Left colon (tissue), 2 donors: ENCODE measurements at regions not wholly inside any gene's neighbourhood (a gene's known extent, or its start where the extent isn't known, plus 50 kb on each side); places are given as distances from the start of the nearest gene placed in this dataset.
"Not testable (repeated sequence)": the region's sequence is repeated elsewhere in the genome, so short reads cannot be mapped to it uniquely, and the experiment has no call there.

ENCODE experiments used
- ATAC-seq: fragments of 200-7000 bp; cut with Tn5 transposase; one replicate; pipeline ENCODE4 v1.9.1; 2020; ENCODE audit warnings: mild to moderate bottlenecking, moderate library complexity
- DNase-seq, 2 donors: peaks; one replicate each; pipeline ENCODE4 v3.0.0-alpha.2; 2020
- intact Hi-C, 2 donors: fragments of 100-400 bp; cut with DNase I in 1 of 2; cut with micrococcal nuclease in 1 of 2; formaldehyde crosslinking; loops; one replicate each; pipeline versions ENCODE4 v1.11.2 to v1.14.0; 2022; cut with DNase I, micrococcal nuclease
- donor health status: DM: no; HTN: no; CAD: no.
- donor health status: DM: yes; HTN: yes; CAD: no.

DNA sequence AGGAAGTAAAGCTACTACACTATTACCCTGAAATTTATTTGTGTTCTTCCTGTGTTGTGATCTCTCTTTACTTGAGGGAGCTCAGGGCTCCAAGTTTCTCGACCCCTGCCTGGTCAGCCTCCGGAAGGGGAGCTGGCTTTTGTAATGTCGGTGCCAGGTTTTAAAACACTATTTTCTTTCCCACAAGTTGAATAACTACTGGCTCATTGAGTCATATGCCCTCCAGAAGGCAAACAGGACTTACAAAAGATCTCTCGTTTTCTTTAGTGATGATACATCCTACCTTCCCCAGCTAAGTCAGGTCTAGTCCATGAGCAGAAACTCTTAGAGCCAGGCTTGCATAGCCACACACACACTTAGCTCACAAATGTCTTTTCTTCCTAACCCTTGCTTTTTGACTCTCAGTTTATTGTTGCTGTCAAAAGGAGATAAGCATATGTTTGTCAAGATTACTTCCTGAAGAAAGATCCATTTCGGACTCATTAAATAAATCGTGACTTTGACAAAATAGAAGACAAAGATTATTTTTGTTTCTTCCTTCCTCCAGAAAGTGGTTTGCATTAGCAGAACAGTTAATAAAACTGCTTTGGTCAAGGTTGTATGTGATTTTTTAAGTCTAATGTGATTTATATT is 209.8 kb upstream of the FLRT2 start:
- no peak for DNase-seq
- intact Hi-C loops, result no loop called here
- no peak for ATAC-seq

DNA sequence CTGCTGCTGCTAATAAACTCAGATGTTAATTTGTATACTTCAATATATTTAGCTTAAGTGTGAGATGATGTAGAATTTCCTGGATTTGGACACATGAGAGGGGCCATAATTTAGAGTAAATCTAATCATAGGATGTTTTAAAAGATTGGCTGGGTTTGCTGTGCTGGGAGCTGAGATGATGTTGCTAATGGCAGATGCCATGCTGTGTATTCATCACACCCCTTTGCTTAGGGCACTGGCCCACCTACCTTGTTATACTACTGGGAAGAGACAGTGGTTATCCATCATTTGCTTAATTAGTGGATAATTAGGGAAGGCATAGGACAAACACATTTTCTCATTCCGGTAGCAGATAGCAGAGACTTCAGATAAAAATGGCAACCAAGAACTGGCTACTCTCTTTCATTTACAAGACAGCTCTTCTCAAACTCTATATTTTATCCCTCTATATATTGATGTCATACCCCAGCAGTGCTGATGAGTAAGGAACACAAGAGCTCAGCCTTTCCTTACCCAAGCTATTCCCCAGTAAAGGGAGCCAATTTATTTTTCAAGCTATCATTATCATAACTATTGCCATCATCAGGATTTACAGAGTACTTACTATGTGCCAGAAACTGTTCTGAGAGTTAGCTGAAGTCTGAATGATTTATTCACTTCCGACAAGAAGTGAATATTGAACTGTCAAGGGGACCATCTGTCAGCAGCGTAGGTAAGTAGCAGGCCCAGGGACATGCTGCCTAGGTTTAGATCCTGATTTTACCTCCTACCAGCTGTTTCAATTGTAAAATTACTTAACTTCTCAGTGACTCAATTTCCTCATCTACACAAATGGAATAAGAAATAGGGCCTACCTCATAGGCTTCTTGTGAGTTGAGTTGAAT is 204.6 kb upstream of the FLRT2 start:
- no peak for ATAC-seq
- intact Hi-C loops, result no loop called here
- DNase-seq, result no peak

DNA sequence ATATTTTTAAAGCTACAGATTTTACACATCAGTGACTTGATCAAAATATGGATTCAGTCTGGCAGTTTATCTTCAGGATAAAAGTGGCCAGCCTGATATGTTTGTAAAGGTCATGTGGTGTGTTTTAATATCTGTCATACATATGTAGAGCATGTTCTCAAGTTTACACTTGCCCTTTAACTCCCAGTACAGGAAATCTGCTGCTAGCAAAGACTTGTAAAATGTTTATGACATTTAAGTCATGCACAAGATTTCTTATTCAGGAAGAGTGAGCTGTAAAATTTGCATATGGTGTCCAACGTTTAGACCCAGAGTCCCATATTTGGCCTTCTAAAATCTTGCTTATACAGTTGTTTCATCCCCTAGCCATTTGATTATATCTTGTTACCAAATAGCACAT is 197.5 kb upstream of the FLRT2 start:
- no peak for DNase-seq
- intact Hi-C loops, result no loop called here
- ATAC-seq, result no peak

DNA sequence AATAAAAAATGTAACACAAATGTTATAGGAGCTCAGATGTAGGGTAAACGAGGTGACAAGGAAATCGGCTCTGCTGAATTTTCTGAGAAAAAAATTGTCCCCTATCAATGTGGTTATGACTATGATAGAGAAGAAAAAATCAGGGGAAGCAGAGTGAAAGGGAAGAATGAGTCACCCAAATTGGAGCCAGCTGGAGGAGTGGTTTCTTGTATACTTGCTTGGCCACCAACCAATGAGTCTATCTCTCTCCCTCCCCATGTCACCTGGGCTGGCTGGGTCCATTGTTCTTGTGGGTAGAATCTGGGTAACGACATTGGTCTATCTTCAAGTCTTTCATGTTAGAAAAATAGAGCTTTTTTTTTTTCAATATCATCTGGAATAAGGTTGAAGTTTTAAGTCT is 196.6 kb upstream of the FLRT2 start:
- DNase-seq (no peak), ATAC-seq (no peak)
- intact Hi-C loops, result no loop called here

DNA sequence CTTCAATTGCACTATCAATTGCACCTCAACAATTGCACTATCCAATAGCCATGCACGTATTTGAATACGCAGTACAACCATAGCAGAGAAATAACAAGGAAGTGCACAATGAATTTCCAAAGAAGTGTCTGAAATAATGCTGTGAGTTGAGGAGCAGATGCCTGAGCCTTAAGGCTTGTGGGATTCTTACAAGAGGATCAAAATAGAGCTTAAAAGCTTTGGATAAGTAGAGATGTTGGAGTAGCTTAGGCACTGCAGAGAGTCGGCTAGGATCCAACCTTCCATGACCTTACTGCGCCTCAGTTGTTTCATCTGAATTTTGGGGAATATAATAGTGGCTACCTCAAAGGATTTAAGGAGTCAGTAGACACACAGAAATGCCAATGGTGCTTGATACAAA is 196.1 kb upstream of the FLRT2 start:
- intact Hi-C loops, result no loop called here
- DNase-seq, result no peak
- ATAC-seq, result no peak

DNA sequence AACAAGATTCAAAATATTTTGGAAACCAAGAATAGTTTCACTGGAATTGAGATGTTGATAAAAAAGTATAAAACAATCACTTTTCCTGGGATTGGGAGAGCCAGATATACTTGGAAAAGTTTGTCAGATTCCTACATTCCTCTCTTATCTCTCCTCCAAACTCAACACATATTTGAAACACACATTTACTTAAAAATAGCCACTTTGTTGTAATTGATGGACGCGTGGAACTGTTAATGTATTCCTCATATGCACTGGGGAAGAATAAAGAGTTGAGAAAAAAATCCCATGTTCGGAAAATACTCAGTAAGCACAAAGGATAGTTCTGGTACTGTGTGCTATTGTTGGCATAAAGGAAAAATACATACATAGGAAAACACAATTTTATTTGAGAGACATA is 195.6 kb upstream of the FLRT2 start:
- ATAC-seq, result no peak
- intact Hi-C loops, result no loop called here
- DNase-seq, result no peak

DNA sequence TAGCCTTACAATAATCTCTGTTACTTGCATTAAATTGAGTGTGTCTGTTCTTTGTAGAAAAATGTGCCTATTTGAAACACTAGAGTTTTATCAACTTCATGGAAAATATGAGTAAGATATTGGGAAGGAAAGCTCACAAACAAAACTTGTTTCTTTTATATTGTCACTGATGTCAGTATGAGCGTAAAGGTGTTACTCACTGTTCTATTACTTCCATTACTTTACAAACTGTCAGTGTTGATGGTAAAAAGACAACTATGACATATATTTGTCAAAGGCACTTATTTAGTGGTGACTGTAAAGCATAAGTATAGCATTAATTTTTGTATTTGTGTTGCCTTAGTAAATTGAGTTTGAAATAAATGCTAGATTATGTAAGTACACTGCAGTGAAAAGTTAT is 193.7 kb upstream of the FLRT2 start:
- intact Hi-C loops, result no loop called here
- DNase-seq, result no peak
- no peak for ATAC-seq

DNA sequence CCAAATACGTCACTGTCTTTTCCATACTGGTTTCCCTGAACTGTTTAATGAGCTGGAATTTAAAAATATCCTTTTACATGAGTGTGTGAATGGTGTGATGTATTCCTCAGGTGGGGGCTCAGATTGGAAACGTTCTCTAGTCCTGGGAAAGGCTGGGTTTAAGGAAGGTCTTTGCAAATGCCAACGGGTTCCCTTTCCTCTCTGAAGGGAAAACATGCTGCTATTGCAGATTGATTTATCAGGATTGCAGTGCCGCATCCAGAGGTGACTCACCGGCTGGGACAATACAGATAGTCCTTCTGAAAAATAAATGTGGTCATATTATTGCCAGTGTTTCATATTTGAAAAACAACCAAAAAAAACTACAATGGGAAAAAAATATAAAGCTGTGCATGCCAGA is 193.1 kb upstream of the FLRT2 start:
- ATAC-seq (no peak), DNase-seq (no peak)
- intact Hi-C loops, result no loop called here

DNA sequence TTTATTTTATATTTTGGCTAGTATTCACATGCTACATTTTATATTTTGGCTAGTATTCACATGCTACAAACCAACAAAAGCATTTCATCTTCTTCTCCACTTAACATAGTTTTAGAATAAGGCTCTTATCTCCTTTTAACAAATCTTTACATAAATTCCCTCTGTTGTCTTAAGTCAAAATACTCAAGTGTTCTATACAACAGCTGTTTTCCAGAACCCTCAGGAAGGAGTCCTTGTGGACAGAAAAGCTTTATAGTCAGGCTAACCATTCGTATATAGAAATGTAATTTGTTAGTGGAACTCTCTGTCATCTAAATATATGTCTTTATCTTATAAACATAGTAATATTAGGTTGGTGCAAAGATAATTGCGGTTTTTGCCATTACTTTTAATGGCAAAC is 191.0 kb upstream of the FLRT2 start:
- intact Hi-C loops, result no loop called here
- no peak for DNase-seq
- no peak for ATAC-seq

DNA sequence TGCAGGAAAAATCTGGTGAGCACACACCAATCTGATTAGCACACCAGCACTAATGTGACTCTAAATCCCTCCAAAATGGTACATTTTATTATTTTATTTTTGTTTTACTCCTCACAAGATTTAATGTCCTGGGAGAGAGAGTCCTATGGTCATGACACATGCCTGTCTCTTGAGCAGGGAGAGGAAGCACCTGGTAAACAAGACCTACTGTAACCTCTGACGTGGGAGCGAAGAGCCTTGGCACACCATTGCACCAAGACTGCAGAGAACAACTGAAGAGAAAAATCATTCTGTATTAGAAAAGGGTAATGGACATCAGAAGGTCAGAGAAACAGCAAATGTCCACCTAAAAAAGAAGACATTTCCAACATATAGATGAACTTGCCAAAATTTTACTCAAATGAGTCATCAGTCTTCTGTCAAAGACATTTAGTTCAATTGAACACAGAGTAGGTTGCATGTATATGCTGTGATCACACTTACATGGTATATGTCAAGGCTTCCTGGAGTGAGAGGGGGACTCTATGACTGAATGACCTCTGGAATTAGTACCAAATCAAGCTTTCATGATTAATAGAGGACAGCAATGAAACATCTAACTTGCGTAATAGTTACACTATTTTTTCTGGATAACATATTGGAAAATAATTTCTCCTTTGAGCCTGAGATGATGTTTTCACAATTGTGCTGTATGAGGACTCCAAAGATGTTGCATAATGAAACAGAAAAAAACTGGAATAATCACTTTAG is 186.9 kb upstream of the FLRT2 start:
- DNase-seq, result no peak
- intact Hi-C loops, result no loop called here
- ATAC-seq, result no peak

DNA sequence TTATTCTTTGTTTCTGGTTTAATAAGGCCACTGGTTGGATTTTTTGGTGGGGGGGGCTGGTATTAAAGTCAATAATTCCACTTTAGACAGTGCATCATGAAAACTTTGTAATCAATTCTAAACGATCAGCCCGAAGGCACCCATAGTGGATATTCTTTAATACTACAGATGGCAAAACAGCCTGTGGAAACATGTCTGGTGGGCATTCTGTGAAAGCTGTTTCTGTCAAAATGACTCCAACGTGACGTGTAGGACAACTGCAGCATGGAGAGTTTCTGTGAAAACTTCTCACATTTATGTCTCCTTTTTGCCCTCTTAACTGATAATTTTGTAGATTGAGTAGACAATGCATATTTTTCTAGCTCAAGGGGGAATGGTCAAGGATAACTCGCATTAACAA is 185.8 kb upstream of the FLRT2 start:
- ATAC-seq (no peak), DNase-seq (no peak)
- intact Hi-C loops, result no loop called here

DNA sequence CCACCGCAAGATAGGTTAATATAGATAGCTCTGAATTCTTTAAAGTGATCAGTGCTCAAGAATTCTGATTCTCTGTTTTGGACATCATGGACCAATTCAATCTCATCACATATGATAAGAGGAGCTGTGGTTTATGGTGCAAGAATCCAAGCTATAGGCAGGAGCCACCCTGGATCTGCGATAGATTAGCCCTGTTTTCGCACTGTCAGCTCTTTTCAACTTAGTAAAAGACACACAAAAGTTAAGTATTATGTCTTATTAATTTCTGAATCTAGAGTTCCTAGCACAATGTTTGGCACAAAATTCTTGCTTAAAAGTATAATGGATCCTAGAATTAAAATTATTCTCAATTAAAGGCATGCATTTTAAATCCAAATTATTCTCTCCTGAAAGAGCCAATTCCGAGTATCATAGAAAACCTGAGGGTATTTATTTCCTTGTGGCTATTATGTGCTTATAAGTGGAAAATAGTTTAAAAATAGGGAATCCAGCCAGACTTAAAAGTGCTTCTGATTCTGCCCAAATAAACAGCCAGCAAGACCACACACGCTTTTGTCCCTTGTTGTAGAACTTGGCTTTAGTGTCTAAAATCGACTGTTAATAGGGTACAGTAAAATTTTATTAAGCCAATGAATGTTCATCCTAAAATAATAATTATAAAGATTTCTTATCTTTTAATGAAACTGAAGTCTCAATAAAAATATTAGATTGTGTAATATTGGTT is 184.9 kb upstream of the FLRT2 start:
- DNase-seq (no peak), ATAC-seq (no peak)
- intact Hi-C loops, result no loop called here

DNA sequence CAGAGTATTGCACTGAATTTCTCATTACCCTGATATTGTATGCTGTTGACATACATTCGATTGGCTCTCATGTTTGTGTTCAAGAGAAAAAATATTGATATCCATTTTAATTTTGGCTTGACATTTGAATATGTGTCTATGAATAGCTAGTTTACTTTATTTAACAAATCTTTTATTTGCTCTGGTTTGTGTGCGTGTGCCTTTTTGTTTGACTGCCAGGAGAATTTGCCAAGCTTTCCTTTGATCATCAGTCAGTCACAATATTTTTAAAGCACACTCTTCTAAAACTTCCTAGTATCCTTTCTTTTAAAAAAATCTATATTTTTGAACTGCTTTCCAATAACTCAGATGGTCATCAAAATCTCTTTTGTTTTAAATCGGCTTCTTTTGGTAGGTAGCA is 179.3 kb upstream of the FLRT2 start:
- intact Hi-C loops, result no loop called here
- DNase-seq (no peak), ATAC-seq (no peak)

DNA sequence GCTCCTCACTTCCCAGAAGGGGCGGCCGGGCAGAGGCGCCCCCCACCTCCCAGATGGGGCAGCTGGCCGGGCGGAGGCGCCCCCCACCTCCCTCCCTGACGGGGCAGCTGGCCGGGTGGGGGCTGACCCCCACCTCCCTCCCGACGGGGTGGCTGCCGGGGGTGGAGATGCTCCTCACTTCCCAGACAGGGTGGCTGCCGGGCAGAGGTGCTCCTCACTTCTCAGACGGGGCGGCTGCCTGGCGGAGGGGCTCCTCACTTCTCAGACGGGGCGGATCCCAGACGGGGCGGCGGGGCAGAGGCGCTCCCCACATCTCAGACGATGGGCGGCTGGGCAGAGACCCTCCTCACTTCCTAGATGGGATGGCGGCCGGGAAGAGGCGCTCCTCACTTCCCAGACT is 177.4 kb upstream of the FLRT2 start:
- ATAC-seq, DNase-seq, intact Hi-C loops: not testable (repeated sequence)

DNA sequence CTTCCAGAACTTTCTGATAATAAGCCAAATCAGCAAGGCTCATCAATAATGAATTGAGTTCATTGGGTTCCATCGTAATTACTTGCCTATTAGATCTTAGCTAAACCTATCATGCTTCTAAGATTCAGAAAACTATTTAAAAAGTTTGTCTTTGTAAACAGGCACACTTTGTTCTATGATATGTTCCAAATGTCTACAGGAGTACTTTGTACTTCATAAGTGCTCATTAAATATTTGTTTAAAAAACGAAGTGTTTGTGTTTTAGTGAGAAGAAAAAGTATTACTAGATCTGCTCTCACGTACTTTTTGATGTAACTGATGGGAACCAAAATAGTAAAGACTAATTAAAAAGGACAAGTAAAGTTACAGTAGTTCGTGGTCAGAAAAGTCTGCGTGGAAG is 172.8 kb upstream of the FLRT2 start:
- ATAC-seq (no peak), DNase-seq (no peak)
- intact Hi-C loops, result no loop called here

DNA sequence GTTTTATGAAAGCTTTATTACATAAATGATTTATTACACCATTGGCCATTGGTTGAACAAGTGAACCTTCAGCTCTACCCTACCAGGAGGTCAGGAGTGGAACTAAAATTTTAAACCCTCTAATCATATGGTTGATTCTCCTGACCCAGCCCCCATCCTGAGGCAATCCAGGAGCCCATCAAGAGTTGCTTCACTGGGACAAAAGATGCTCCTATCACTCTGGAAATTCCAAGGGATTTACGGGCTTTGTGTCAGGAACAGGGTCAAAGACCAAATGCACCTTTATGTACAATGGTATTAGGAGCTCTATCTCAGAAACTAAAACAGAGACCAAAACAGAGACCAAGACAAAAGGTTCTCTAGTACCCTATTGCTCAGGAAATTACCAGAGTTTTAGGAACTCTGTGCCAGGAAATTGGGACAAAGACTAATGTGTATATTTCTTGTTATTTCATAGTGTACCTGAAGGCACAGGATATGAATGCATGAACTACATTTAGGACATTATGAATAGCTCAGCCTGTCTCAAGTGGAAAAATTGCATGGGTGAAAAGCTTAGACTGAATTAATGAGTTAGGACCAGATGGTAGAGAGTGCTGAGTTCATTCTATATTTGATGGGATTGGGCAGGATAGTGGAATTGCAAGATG is 171.7 kb upstream of the FLRT2 start:
- intact Hi-C loops, result no loop called here
- ATAC-seq (no peak), DNase-seq (no peak)

DNA sequence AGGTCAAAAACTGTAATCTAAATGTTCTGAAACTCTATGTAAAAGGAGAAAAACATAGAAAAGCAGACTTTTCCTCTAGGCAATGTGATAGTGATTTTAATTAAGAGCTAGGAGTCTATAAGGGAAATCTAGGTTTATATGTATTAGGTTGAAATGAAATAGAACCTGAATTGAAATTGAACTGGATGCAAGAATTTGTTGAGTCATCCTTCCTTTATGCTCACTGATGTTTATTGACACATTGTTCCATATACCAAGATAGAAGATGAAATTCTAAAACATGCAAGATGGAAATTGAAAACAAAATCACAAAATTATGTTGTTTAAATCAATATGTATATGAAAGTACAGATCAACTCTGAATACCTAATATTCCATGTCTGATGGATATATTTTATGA is 170.4 kb upstream of the FLRT2 start:
- intact Hi-C loops, result no loop called here
- DNase-seq, result no peak
- ATAC-seq, result no peak

DNA sequence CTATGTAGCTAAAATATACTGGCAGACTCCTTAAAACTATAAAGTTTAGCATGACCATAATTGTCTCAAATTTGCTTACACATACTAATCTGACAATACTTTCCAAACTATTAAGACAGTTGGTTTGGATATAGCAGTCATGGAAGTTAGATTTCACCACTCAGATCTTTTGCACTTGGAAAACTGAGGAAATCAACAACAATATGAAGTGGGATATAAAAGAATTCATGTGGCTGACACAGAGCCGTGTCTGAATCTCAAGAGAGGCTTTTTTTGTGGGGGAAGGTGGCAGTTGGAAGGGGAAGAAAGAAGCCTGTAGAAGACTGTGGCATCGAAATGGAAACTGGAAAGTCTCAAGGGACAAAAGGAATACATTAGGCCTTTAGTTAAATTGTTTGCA is 166.6 kb upstream of the FLRT2 start:
- intact Hi-C loops, result no loop called here
- ATAC-seq (no peak), DNase-seq (no peak)

DNA sequence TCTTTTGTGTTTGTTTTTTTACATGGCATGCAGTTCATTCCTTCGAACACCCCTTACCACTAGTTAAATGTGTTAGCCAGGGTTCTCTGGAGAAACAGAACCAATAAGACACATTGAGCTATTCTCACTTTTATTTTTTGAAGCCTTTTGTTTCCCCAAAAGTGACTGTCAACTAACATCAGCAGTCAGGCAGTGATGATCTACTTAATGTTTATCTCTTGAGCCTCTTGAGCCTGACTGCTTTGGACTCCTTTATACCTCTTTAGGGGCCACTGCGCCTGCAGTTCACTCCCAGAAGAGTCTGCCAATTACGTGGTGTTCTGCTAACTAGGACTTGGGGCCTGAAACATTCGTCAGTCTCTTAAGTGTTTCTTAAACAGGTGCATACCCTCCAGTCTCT is 163.7 kb upstream of the FLRT2 start:
- no peak for ATAC-seq
- DNase-seq, result no peak
- intact Hi-C loops, result no loop called here
